ENCODE measurements at regions not wholly inside any gene's neighbourhood (a gene's known extent, or its start where the extent isn't known, plus 50 kb on each side); places are given as distances from the start of the nearest gene placed in this dataset.

GRCh38 chr11:22991196-22991595, 130.9 kb upstream of the CCDC179 start:
- intact Hi-C loops (cut with DNase I; ENCODE audit: low total_unique reads) = no loop called here
- no peak overlapping the region for H3K4me3 ChIP-seq
- in situ Hi-C loops (cut with MboI; ENCODE audit: low sequenced_read_pairs in 4 of 4) = no loop called here
- H3K27me3 ChIP-seq = no peaks in the 10 kb centered on the region
- DNase-seq (no peak), ATAC-seq (no peak)
- no peaks in the 10 kb centered on the region for H3K9me3 ChIP-seq
- H3K36me3 ChIP-seq = no peaks in the 10 kb centered on the region
- H3K4me1 ChIP-seq = no peaks in the 10 kb centered on the region
- TF ChIP-seq, protein P1, sequence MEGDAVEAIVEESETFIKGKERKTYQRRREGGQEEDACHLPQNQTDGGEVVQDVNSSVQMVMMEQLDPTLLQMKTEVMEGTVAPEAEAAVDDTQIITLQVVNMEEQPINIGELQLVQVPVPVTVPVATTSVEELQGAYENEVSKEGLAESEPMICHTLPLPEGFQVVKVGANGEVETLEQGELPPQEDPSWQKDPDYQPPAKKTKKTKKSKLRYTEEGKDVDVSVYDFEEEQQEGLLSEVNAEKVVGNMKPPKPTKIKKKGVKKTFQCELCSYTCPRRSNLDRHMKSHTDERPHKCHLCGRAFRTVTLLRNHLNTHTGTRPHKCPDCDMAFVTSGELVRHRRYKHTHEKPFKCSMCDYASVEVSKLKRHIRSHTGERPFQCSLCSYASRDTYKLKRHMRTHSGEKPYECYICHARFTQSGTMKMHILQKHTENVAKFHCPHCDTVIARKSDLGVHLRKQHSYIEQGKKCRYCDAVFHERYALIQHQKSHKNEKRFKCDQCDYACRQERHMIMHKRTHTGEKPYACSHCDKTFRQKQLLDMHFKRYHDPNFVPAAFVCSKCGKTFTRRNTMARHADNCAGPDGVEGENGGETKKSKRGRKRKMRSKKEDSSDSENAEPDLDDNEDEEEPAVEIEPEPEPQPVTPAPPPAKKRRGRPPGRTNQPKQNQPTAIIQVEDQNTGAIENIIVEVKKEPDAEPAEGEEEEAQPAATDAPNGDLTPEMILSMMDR (IDR thresholded peaks at IDR 0.05 in 4 of 5, conservative IDR thresholded peaks at IDR 0.05 in 1 of 5) = no peak
- TF ChIP-seq POLR2A (IDR thresholded peaks at IDR 0.05) = no peak
- no peak overlapping the region for H3K27ac ChIP-seq

DNA sequence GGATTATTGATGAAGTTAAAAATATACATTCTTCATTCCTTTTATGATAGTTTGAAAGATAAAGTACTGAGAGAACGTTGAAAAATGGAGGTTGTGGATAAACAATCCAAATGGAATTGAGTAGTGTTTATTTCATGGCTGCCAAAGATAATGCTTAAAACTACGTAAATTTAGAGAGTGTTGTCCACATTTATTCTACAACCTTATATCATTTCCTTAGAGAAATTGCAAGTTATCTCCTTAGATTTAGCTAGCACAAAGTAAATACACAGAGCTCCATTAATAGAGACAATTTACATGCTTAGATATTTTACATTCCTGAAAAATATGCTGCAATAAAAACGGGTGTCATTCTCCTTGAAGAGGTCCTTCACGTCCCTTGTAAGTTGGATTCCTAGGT, 146.5 kb upstream of the CCDC179 start:
- Histone ChIP-seq H3K9me3 (no peaks in the 10 kb centered on the region), H3K4me3 (no peak overlapping the region), H3K4me1 (no peaks in the 10 kb centered on the region), H3K36me3 (no peaks in the 10 kb centered on the region), H3K27ac (no peak overlapping the region), H3K27me3 (no peaks in the 10 kb centered on the region)
- intact Hi-C loops (cut with DNase I; ENCODE audit: low total_unique reads) = no loop called here
- no peak for TF ChIP-seq POLR2A (IDR thresholded peaks at IDR 0.05)
- TF ChIP-seq, protein P1 (IDR thresholded peaks at IDR 0.05 in 4 of 5, conservative IDR thresholded peaks at IDR 0.05 in 1 of 5) = no peak
- no peak for ATAC-seq
- in situ Hi-C loops (cut with MboI; ENCODE audit: low sequenced_read_pairs in 4 of 4) = no loop called here
- DNase-seq = no peak

DNA sequence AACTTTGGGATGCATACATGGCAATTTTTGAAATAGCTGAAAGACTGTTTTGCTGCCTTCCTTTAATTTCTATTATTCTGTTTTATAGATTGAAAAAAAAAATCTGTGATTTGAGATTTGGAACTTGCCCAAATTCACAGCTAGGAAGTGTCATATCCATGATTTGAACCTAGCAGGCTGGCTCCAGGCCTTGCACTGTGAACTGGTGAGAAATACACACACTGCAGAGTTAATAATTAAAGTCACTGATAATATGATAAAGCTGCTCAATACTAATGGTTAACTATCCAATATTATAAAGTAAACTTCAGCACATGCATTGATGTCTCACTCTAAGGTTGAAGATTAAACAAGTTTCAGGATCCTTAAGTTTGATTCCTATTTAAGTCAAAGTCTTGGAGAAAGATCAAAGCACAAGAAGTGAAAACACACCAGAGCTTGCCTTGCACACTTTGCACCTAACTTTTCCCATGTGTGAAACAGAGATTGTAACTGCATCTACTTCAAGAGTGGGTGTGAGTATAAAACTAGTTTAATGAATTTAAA, 150.6 kb upstream of the CCDC179 start:
- Histone ChIP-seq H3K4me1 (no peaks in the 10 kb centered on the region), H3K27ac (no peak overlapping the region), H3K9me3 (no peaks in the 10 kb centered on the region), H3K27me3 (no peaks in the 10 kb centered on the region), H3K36me3 (no peaks in the 10 kb centered on the region), H3K4me3 (no peak overlapping the region)
- TF ChIP-seq POLR2A (IDR thresholded peaks at IDR 0.05) = no peak
- TF ChIP-seq, protein P1 (IDR thresholded peaks at IDR 0.05 in 4 of 5, conservative IDR thresholded peaks at IDR 0.05 in 1 of 5) = no peak
- ATAC-seq (no peak), DNase-seq (no peak)
- intact Hi-C loops (cut with DNase I; ENCODE audit: low total_unique reads) = no loop called here
- in situ Hi-C loops (cut with MboI; ENCODE audit: low sequenced_read_pairs in 4 of 4) = no loop called here

GRCh38 chr11:23012930-23013329, 152.7 kb upstream of the CCDC179 start:
- Histone ChIP-seq H3K27ac (no peak overlapping the region), H3K36me3 (no peaks in the 10 kb centered on the region), H3K27me3 (no peaks in the 10 kb centered on the region), H3K4me1 (no peaks in the 10 kb centered on the region), H3K9me3 (no peaks in the 10 kb centered on the region), H3K4me3 (no peak overlapping the region)
- in situ Hi-C loops (cut with MboI; ENCODE audit: low sequenced_read_pairs in 4 of 4) = no loop called here
- TF ChIP-seq, protein P1 (IDR thresholded peaks at IDR 0.05 in 4 of 5, conservative IDR thresholded peaks at IDR 0.05 in 1 of 5) = no peak
- no peak for TF ChIP-seq POLR2A (IDR thresholded peaks at IDR 0.05)
- no peak for ATAC-seq
- DNase-seq = no peak
- intact Hi-C loops (cut with DNase I; ENCODE audit: low total_unique reads) = no loop called here

GRCh38 chr11:23013509-23013908, 153.2 kb upstream of the CCDC179 start:
- no peaks in the 10 kb centered on the region for H3K36me3 ChIP-seq
- intact Hi-C loops (cut with DNase I; ENCODE audit: low total_unique reads) = no loop called here
- H3K4me3 ChIP-seq = no peak overlapping the region
- DNase-seq (no peak), ATAC-seq (no peak)
- no peaks in the 10 kb centered on the region for H3K4me1 ChIP-seq
- H3K9me3 ChIP-seq = no peaks in the 10 kb centered on the region
- no peak overlapping the region for H3K27ac ChIP-seq
- in situ Hi-C loops (cut with MboI; ENCODE audit: low sequenced_read_pairs in 4 of 4) = no loop called here
- TF ChIP-seq POLR2A (IDR thresholded peaks at IDR 0.05) = no peak
- TF ChIP-seq, protein P1 (IDR thresholded peaks at IDR 0.05 in 4 of 5, conservative IDR thresholded peaks at IDR 0.05 in 1 of 5) = no peak
- no peaks in the 10 kb centered on the region for H3K27me3 ChIP-seq
